Activated gamma-delta T cell treated with anti-CD3 and anti-CD28 coated beads, Interleukin-2, amount 50 U/mL, for 16 hours (primary cell): ENCODE measurements at regions not wholly inside any gene's neighbourhood (a gene's known extent, or its start where the extent isn't known, plus 50 kb on each side); places are given as distances from the start of the nearest gene placed in this dataset.

Experiments used
- DNase-seq: peaks from one replicate; pipeline ENCODE4 v3.0.0-alpha.2; 2020; ENCODE audit warnings: low read depth

- DNase-seq = no peak
These were observed 155.6 kb upstream of the MKI67 start for GRCh38 chr10:128281861-128282260.

GRCh38 chr10:128286141-128286761 lies 160.0 kb upstream of the MKI67 start:
- no peak for DNase-seq

GRCh38 chr10:128286762-128287500 lies 160.7 kb upstream of the MKI67 start:
- no peak for DNase-seq

GRCh38 chr10:128287921-128288320 lies 161.7 kb upstream of the MKI67 start:
- DNase-seq = no peak

GRCh38 chr10:128289621-128290020 lies 163.4 kb upstream of the MKI67 start:
- no peak for DNase-seq

- DNase-seq = no peak
These were observed 168.8 kb upstream of the MKI67 start for GRCh38 chr10:128295003-128295402.

- no peak for DNase-seq
These were observed 170.2 kb upstream of the MKI67 start for GRCh38 chr10:128296253-128297007.

GRCh38 chr10:128297709-128298378 lies 171.6 kb upstream of the MKI67 start:
- no peak for DNase-seq

- DNase-seq = no peak
These were observed 172.4 kb upstream of the MKI67 start for GRCh38 chr10:128298587-128298986.

GRCh38 chr10:128300290-128300824 lies 174.1 kb upstream of the MKI67 start:
- no peak for DNase-seq

GRCh38 chr10:128301051-128301450 lies 174.8 kb upstream of the MKI67 start:
- no peak for DNase-seq

- no peak for DNase-seq
These were observed 176.6 kb upstream of the MKI67 start for GRCh38 chr10:128302808-128303207.

- DNase-seq = no peak
These were observed 178.0 kb upstream of the MKI67 start for GRCh38 chr10:128304271-128304670.

GRCh38 chr10:128305601-128306345 lies 179.6 kb upstream of the MKI67 start:
- no peak for DNase-seq

- no peak for DNase-seq
These were observed 180.3 kb upstream of the MKI67 start for GRCh38 chr10:128306535-128306934.

- no peak for DNase-seq
These were observed 180.7 kb upstream of the MKI67 start for GRCh38 chr10:128306966-128307365.

- no peak for DNase-seq
These were observed 181.6 kb upstream of the MKI67 start for GRCh38 chr10:128307820-128308219.

GRCh38 chr10:128310971-128311658 lies 184.9 kb upstream of the MKI67 start:
- DNase-seq = no peak

GRCh38 chr10:128312250-128312649 lies 186.0 kb upstream of the MKI67 start:
- DNase-seq = no peak

- no peak for DNase-seq
These were observed 188.5 kb upstream of the MKI67 start for GRCh38 chr10:128314686-128315085.
